Stimulated activated CD8-positive, alpha-beta memory T cell treated with anti-CD3 and anti-CD28 coated beads, Interleukin-12 subunit alpha, Interleukin-12 subunit beta, amount 100 ng/mL, for 1 hour (primary cell): ENCODE measurements at regions not wholly inside any gene's neighbourhood (a gene's known extent, or its start where the extent isn't known, plus 50 kb on each side); places are given as distances from the start of the nearest gene placed in this dataset.
A peak's percentile ranks its signal among the peaks of the same experiment; 100 is the strongest.
"Not testable (repeated sequence)": the region's sequence is repeated elsewhere in the genome, so short reads cannot be mapped to it uniquely, and the experiment has no call there.

Source experiments
- DNase-seq: peaks from one replicate; pipeline ENCODE4 v3.0.0-alpha.2; 2020; ENCODE audit warnings: low read depth

DNA sequence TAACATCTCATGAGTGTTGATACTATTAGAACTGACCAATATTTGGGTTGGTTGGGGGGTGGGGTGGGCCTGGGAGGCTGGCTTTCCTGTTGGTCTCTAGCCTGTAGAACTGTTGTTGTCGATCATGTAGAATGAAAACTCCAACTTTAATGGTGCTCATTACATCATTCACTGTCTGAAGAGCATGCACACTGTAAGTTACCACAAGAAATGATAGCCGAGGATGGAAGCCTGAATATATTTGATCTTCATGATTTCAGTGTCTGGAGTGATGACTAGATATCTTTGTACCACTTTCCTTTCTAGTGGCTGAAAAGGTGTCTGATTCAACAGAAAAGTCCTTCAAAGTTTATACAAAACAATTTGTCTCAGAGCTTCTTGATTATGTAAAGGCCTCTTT lies 123.6 kb downstream of the XCL2 start:
- no peak for DNase-seq

DNA sequence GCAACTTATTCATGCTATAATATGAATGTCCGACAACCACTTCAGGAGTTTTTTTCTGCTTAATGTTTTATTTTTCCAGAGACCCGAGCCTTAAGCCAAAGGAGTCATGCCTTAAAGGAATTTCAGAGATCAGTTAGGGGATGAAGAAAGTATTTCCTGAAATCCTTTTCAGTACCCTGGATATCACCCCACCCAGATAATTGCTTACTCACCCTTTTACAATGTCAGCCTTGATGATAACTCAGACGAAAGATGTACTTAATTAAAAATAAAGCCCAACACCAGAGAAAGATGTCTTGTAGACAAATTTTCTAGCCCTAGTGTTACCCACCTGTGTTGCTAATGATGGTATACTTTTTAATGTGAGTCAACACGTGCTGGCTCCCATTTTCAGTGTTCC lies 124.1 kb downstream of the XCL2 start:
- no peak for DNase-seq

DNA sequence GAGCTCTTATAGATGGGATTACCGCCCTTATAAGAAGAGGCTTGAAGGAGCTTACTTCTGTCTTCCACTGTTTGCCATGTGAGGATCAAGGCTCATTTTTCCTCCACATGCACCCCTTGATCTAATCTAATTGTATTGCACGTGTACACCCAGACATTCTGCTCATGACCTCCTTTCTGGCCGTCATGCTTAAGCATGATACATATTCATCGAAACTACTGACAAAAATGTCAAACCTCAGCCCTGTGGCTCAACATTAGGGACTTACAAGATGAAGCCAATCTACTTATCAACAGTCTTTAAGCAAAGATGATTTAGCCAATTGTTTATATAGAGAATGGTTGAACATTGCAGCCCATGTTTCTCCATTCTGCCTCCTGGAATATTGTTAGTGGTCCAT lies 127.6 kb downstream of the XCL2 start:
- no peak for DNase-seq

DNA sequence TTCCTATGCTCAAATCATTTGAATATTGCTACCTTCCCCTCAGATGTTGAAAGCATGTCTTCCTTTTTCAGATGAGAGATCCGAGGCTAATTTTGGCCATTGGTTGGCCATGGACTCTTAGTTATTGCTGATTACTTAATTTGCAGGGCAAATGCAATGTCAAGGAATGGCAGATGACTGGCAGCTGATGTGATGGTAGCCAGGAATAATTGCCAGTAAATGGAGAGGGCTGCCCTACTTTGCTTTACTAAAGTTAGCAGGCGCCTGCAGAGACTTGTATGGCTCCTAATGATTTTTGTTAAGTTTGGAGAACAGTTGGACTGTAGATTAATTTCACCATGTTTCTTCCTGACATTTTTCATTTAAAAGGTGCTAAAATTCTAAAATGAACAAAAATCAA lies 128.9 kb downstream of the XCL2 start:
- DNase-seq = no peak

DNA sequence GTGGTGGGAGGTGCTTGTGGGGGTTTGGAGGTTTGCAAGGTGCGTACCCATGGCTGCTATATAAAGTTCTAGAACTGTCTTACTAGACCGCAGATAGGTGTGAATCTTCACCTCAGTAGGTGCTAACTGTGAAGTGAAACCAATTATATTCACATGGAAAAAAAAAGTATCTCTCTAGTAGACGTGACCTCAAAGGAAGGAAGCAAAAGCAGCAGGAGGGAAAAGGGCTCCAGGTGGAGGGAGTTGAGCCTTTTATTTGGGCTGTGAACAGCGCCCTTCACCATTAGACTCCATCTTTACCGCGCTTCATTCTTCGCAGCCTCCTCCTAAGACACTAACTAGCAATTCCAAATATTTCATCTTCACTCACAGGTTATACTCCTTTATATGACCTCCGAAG lies 129.8 kb downstream of the TBX19 start:
- no peak for DNase-seq

DNA sequence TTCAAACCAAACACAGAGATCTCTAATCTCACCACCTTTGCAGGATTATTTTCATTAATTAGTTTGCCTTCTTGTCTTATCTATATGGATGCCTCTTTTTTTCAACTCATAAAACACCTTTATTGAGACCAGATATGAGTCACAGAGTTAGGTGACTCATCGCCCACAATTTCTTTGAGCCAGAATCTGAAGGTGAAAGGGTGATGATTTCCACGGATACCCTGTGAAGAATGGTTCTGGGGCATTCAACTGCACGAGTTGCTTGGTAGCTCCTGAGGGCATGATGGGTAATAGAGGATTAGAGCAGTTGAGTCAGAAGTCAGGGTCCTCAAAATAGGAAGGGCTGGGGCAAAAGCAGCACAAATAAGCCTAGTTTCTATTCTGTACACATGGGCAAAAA lies 128.2 kb downstream of the TBX19 start:
- peak; percentile 50 for DNase-seq

DNA sequence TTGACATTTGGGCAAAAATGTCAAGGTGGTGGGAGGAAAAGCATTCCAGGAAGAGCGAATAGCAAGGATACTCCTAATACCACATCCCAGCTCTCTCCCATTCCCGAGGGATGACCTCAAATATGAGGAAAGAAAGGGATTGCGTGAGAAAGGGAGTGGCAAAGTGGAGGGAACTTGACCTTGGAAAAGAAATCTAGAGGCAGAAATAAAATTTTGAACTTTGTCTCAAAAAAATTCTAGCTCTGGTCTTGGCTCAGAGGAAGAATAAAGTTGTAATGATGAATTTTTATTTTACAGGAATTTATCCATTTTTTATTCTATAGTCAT lies 127.8 kb downstream of the TBX19 start:
- no peak for DNase-seq

DNA sequence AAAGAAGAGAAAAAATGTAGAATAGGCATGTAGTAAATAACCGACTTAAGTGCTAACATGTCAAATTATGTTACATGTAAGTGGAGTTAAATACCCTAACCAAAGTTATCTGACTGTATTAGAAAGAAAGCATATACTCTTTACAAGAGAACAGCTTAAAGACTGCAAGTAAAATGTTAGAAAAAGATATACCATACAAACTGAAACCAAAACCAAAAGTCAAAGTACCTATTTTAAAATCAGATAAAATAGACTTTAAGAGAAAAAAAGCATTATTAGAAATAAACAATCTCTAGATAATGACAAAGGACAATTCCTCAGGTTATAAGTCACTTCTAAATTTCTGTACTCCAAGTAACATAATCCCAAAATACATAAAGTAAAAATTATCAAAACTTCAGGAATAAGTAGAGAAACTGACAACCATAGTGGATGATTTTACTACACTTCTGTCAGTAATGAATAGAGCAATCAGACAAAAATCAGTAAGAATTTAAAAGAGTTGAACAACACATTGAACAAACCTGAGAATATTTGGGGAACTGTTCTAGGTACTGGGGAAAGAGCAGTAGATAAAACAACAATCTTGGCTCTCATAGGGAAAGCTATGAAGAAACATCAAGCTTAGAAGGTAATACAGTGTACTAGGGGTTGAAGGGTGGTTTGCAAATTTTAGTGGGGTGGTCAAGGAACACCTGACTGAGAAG lies 127.3 kb downstream of the TBX19 start:
- no peak for DNase-seq

DNA sequence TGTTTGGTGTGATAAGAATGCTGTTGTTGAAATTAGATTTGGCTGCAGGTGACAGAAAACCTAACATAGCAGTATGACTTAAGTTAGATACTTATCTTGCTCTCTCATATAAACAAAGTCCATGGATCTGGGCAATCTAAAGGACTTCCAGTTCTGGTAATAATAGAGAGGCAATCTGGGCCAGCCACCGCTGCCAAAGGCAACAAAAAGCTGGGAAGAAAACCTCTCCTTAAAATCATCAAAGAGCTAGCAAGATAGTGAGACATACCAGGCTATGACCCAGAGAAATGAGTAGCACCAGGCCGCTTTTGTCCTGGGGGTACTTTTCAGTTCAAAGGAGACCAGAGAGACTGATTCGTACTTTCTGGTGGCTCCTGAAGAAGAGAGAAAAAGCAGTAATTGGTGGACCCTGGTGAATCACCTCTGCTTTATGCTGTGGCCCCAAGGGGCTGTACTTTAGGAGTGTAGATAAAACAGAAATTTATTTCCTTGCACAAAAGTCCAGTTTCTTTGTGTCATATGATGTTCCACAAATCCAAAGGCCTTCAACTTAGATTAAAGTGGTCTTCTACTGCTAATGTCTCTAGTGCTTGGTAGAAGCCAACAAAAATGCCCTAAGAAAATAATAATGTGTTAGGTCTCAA lies 125.4 kb downstream of the TBX19 start:
- DNase-seq = no peak

DNA sequence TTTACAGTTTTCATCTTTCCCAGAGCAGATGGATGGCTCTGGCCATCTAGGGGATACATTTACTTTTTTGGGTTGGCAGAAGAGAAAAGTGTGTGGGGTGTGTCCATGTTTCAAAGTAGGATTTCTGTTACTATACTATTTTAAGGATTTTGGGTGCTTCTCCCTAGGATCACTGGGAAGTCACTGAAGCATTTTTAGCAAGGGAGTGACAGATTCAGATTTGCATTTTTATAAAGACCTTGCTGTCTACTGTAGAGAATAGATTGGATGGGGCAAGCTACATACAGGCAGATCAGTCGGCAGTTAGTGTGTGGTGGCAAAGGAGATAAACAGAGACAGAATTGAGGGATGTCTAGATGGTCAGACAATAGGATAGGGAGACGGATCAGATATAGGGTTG lies 122.5 kb downstream of the TBX19 start:
- no peak for DNase-seq

DNA sequence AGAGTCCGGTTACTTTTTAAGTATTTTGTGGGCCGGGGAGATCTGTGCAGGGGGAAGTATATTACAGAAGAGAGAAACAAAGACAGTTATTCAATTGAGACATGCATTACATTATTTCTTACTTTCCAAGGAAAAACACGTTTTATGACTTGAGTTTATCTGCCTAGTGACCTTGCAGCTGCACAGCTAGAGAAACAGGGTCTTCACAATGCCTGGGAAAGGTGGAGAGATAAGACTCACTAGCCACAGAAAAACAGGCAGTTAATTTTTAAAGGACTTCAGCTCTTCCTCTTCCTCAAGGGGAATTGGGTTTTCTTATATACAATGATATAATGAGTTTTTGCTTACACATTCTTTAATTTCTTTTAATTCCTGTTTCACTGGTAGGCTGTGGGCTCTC lies 121.8 kb downstream of the TBX19 start:
- not testable (repeated sequence) for DNase-seq

DNA sequence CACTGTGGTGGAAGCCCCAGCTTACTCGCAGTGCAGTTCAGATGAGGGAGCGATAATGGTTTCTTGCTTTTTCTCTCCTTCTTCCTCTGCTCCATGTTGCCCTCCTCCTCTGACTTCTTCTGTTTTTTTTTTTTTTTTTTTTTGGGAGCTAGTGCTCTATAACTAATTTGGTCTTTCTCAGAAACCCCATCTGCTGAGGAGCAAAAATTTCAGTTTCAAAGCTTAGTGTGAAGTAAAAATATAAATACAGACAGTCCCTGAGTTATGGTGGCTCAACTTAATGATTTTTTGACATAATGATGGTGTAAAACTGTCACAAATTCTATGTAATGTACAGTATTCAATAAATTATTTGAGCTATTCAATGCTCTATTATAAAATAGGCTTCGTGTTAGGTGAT lies 120.7 kb downstream of the TBX19 start:
- DNase-seq = no peak

DNA sequence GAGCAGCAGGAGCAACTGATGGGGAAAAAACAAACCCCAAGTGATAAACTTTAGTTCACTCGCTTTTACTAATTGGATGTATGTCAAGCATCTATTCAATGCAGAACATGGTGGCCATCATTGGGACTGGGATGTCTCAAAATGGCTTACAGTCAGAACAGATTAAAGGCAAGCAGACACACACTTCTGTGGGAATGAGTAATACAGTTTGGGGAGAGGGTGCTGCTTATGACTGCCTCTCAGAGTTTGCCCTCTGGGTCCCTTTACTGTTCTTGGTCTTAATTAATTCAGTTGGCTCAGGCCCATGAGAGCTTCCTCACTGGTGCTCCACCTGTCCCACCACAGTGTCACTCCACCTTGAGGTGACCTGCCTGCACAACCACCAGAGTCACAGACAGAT lies 119.5 kb downstream of the TBX19 start:
- no peak for DNase-seq

DNA sequence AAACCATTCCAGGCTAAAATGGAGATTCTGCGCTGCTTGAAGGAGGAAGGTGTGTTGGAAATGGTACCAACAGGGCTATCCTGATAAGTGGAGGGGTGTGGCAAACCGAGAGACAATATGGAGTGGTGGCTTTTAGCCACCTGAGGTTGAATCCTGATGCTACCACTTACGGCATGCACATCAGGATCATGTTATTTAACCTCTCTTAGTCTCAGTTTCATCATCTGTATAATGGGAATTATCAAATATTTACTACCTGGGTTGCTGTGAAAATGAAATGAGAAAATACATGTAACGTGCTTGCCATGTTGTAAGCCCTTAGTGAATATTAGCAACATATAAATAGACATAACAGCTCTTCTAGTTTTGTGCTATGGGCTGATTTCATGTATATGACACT lies 117.1 kb downstream of the TBX19 start:
- DNase-seq = no peak

DNA sequence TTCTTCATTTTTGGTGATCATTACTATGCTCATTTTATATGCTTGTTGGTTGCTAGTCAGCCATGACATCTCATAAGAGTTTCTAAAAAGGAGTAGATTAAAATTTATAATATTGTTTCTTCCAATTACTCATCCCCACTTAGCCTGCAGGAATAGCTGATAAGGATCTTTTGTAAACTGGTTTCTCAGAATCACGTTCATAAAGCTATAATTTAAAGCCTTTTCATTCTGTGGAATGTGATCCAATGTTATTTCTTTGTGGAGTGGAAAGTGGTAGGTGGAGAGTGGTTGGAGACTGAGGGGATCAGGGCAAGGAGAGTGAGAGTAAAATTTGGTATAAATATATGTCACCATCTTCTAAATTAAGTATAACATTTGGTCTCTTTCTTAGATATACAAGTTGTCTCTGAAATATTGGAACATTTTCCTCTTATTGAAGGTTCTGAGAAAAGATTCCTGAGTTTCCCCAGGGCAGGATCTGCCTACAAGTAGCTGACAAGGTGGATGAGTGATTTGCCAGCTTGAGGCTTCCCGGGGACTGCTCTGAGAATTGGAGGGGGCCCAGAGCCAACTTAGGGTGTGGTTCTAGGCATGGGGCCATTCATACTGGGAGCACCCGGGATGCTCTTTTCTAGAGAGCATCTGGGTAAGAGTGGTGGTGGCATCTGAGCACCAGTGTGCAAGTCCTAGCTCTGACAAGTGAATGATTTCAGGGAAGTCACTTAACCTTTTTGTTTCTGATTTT lies 116.4 kb downstream of the TBX19 start:
- DNase-seq = no peak

DNA sequence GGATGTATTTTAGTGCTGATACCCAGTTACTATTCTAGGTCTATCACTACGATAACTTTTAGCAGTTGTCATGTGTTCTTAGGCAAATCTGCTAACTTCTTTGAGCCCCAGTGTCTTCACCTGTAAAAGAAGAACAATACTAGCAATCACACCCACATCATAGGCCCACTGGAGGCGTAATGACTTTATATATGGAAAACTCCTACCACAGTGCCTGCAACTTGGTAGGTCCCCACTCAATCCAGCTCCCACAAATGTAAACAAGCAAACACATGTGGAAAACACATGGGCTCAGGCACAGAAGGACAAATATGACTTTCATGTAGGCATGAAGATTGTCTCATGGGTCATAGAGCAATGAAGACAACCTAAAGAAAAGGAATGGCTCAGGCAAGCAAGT lies 115.8 kb downstream of the TBX19 start:
- no peak for DNase-seq

DNA sequence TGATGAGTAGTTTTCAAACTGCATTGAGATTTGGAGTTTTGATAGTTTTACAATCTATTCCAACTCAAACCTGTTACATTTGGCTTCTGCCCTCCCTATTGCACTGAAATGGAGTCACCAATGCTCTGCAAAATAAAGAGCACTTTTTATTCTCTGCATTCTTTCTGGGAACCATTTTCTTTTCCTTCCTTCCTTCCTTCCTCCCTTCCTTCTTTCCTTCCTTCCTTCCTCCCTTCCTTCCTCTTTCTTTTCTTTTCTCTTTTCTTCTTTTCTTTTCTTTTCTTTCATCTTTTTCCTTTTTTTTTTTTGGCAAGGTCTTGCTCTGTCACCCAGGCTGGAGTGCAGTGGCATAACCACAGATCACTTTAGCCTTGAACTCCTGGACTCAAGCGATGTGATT lies 114.2 kb downstream of the TBX19 start:
- no peak for DNase-seq

DNA sequence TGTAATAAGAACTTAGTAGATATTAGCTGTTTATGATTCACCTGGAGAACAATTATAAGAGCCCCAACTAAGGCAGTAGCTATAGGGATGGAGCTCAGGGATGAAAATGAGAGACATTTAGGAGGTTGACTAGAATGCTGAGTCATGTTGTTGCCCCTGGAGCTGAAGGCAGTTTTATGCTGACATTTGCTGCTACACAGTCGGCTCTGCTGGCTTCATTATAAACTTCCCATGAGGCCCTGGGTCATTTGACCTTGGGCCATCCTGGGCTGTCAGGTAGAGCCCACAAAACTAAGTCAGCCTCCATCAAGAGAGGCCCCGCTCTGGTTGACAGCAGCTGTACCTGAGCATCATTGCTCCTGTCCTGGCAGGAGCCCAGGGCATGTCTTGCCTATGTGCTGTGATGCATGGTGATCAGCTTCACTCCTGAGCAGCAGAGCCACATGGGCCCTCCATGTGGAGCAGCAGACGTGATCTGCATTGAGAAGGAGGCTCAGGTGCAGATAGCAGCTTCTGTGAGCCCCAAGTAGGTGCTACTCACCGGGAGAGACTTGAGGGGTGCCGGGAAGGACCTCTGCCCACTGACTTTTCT lies 112.4 kb downstream of the TBX19 start:
- no peak for DNase-seq

DNA sequence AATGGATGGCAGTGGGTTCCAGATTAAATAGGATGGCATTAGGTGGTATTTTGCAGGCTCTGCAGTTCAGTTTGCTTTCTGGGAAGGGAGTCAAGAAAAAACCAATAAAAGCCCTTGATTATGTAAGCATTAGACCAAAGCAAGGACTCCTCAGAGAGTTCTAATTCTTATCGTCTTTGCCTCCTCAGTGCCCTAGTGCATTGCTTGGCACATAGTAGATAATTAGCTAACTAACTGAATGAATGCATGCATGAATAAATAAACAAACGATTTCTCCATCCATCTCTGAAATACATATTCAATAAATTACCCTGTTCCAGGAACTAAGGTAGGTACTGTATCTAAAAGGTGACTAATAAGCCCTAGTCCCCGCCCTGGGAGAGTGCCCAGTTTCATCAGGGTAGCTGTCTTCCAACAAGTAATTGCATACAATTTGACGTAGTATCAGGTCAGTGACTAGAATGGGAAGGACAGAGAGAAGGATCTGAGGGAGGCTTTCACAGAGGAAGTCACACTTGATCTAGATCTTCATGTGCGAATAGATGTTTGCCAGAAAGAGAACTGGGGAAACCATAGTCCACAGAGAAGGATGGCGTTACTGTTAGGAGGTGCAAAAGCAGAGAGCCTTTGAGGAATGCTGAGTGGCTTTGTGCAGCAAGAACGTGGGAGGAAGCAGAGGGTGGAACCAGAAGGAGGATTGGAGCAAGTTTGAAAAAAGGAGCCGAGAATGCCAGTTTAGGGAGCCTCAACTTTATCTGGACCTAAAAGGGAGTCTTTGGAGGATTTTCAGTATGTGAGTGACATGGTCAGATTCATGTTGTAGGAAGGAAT lies 111.4 kb downstream of the TBX19 start:
- DNase-seq = no peak

DNA sequence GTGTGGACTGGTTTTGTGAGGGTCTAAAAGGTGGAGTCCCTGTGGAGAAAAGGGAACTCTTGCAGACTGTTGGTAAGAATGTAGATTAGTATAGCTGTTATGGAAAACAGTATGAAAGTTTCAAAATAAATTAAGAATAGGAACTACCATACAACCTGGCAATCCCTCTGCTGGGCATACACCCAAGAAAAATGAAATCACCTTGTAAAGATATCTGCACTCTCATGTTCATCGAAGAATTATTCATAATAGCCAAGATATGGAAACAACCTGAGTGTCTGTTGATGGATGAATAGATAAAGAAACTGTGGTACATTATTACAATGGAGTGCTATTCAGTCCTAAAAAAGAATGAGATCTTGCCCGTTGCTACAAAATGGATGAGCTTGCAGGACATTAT lies 109.6 kb downstream of the TBX19 start:
- DNase-seq = no peak

DNA sequence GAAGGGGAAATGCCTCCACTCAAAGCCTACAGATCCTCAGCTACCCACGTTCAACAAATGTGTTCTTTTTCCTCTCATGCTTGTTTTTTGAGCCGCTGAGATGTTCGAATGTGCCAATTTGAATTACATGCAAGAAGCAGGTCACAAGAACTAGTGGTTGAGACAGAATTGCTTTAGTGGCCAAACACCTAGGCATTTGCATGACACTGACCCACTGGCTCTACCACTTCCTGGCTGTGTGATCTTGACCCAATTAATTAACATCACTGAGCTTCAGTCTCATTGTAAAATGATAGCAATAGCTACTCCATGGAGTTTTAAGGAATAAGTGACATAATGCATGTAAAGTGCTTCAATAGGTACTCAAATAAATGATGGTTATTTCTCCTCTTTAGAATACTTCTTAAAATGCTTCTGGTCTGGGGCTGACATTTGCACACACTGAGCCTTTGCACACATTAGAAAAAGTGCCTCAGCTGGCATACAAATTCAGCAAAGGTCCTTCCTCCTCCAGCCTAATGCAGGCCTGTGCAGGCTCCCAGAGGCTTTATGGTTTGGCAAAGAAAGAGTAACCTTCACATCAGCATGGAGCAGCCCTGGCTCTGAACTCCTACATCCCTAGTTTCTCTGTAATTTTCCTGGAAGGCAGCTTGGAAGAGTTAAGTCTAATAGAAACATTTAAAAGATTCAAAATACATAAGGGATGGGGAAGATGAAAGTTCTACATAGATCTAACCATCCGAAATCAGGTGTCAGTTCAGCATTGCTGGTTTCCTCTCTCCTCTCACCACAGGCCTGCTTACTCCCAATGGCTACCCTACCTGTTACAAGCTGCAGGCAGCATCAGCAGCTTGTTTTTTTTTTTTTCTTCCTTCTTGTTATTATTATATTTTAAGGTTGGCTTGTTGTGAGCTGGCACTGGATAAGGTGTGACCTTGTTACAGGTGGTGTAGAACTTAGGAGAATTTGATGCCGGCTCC lies 107.4 kb downstream of the TBX19 start:
- no peak for DNase-seq
